CD4-positive, alpha-beta T cell treated with Interferon gamma for 1 hour (primary cell): ENCODE measurements at regions not wholly inside any gene's neighbourhood (a gene's known extent, or its start where the extent isn't known, plus 50 kb on each side); places are given as distances from the start of the nearest gene placed in this dataset.

Source experiments
- DNase-seq: peaks from one replicate; pipeline ENCODE4 v3.0.0-alpha.2; 2020

DNA sequence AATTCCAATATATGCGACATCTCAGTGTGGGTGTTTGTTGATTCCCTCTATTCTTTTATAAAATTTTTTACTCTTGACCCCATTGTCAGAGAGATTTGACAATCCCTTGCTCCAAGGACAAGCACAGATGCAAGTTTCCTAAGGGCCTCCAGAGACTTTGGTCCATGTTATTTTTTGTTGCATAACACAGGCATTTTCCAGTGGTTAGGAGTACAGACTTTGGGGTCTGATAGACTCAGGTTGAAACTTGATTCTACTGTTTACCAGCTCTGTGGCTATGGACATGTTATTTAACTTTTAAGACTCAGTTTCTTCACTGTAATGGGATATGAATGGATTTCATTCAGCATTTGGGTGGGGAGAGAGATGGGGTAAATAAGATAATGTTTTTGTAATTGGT, 361.3 kb downstream of the ENC1 start:
- DNase-seq = no peak

DNA sequence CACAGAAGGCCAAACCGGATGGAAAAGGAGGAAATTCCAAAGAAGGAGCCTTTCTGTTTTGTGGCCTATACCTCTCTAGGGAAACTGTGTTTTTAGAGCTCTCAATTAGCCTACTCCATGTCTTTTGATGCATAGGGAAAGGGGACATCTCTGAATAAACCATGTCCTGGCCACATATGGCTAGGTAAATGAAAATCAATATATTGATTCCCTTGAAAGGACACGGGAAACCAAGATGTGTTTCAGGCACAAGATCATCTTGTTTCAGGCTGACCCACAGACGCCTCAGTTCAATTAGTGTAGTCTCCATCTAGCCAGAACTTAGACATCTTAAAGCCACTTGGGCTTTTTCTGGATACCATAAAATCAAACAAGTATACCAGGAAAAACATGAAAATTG, 363.1 kb downstream of the ENC1 start:
- DNase-seq = no peak

DNA sequence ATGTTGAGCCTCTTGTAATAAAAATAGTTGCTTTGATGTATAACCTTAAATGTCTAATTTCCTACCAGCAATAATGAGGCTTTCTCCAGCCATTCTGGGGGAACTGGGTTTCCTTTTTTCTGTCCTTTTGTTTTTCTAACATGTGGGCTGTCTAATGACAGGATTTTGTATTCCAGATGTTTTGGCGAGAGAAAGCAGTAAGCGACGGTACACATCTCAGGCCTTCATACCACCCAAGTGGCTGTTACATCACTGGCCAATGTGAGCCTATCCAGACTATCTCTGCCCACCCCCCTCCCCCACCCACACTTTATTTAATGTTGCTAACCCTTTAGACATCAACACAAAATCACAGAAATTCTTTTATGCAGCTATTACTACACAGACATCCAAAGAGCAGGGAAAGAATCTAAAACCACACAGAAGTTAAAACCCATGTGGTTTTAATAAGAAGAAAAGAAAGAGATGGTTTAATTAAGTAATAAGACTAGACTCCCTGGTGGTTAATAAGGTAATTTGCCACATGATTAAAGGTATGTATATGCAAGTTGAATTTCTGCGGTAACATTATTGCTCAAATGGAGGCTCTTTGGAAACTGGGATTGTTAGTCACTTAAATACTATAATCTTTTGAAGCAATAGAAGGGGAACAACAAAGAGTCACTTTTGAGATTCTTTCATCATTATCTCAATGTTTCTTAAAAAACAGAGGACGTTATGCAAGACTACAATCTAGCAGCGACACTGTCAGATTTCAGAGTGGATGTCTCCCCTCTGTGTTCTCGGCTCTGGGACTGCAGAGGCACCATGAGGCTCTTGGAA, 365.1 kb downstream of the ENC1 start:
- no peak for DNase-seq

- no peak for DNase-seq
Measured at GRCh38 chr5:74274326-74274725, 366.2 kb downstream of the ENC1 start.

DNA sequence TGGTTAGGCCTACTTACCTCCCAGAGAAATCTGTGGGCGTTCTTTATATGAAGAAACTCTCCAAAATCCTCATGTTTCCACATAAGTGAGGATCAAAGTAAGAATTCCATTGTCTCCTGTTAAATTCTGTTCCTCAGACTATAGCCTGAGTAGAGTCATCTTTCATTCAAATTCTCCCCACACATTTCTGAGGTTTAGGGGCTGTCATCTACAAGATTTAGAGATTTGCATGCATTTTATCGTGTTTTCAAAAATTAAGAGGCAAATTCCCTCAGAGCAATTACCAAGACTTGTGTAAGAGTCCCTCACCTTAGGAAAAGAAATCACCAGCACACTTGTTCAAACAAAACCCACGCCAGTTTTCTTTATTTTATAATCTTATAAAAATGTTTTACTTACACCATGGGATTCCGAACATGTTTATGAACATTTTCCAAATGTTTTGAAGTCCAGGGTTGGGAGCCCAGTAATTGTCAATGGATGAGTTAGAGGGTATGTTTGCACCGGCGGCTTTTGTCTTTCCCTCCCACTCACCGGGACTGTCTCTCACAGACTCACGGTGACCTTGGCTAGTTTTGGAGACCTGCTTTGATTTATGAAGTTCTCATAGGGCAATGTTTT, 367.6 kb downstream of the ENC1 start:
- no peak for DNase-seq

GRCh38 chr5:74272024-74272775, 368.3 kb downstream of the ENC1 start:
- DNase-seq = no peak

GRCh38 chr5:74268297-74268696, 372.2 kb downstream of the ENC1 start:
- DNase-seq = no peak

- DNase-seq = no peak
Measured at GRCh38 chr5:74266836-74267235, 373.7 kb downstream of the ENC1 start.

- DNase-seq = no peak
Measured at GRCh38 chr5:74266132-74266531, 374.4 kb downstream of the ENC1 start.

DNA sequence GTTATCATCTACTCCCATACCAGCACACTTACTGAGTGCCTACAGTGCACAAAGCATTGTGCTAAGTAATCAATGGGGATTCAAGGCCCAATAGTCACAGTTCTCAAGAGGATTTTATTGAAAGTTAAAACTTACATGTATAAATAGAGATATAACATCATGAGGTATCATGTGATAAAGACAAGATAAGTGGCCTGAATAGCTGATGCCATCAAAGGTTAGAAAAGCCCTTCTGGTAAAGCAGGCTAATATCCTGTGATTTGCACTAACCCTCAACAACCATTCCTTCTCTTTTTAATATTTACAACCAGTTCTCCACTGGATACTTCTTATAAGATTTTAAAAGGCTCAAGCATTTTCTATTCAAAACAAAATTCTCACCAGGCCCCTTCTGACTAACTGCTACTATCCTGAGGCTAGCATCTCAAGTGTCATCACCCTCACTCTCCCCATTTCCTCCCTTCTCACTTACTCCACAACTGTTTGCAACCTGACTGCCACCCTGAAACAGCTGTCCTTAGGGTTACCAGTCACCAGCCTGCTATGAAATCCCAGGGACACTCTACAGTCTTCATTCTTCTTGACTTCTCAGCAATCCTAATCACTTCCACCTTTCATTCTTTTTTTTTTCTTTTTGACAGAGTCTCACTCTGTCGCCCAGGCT, 377.9 kb downstream of the ENC1 start:
- DNase-seq = no peak

DNA sequence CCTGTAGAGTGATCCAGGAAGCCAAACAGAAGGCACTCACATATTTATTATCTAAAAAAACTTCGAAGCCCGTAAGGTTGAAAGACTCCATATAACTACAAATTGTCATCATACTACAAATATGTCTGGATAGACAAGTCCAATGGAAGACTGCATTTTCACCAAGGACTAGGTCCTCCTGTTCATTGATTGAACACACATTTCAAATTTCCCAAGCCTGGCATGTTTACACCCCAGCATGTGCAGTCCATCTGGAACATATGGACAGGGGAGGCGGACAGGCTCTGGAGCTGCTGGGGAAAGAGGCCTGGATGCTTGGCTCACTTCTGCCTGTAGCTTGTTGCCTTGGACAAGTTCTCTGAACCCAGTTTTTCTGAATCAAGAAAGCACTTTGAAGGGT, 378.7 kb downstream of the ENC1 start:
- DNase-seq = no peak

GRCh38 chr5:74261421-74261820, 379.1 kb downstream of the ENC1 start:
- no peak for DNase-seq

DNA sequence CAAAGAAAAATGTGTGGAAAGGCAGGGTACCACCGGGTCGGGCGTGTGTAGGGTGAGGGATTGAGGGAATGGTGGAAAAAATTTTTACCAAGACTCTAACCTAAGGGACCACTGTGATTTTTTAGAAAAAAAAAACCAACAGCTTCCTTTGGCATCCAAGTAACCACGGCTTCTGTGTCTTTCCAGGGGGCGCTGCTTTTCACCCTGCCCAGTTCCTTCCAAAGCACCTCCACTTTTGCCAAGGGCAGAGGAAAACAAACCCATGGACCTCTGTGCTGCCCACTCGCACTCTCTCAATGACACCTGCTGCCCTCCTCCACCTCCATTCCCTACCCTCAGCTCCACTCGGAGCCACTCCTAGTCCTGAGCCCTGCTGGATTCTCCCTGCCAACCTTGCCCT, 381.0 kb downstream of the ENC1 start:
- no peak for DNase-seq

DNA sequence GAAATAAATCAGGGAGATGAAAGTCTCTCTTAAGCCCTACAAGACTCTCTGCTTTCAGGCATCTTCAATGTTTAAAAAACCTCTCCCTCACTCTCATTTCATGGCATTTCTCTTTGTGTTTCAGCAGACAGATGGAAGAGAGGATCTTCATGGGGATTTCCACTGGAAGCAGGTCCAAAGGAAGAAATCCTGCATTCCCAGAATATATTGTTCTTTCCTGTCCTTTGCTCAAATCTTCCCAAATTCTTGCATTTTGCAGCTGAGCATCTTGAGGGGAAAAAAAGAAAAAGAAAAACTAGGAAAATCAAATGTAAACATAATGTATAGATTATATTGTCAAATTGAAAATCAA, 382.2 kb downstream of the ENC1 start:
- no peak for DNase-seq

- DNase-seq = no peak
Measured at GRCh38 chr5:74257645-74258313, 382.7 kb downstream of the ENC1 start.

- DNase-seq = no peak
Measured at GRCh38 chr5:74257060-74257527, 383.4 kb downstream of the ENC1 start.

GRCh38 chr5:74255692-74256392, 384.7 kb downstream of the ENC1 start:
- no peak for DNase-seq

DNA sequence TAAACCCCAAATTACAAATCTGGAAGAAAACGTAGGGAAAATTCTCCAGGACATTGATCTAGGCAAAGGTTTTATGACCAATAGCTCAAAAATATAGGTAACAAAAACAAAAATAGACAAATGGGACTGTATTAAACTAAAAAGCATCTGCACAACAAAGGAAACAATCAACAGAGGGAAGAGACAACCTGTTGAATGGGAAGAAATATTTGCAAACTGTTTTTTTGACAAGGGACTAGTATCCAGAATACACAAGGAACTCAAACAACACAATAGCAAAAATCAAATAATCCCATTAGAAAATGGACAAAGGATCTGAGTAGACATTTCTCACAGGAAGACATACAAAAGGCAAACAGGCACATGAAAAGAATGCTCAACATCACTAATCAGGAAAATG, 386.3 kb downstream of the ENC1 start:
- no peak for DNase-seq

DNA sequence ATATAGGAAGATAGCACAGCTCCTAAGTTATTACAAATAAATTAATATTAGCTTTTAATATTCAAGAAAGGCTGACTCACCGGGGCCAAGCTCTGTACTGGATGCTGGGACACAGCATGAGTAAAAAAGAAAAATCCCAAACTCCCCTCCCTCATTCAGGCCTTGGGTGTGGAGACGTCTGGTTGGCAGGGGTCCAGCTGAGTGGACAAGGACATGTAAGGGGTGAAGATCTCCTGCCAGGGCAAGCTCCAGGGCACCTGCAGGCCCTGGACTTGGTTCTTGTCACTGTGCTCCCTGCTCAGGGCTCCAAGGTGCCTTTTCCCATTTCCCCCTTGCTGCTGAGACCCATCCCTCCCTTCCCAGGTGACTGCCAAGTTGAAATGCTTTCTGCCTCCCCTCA, 388.5 kb downstream of the ENC1 start:
- DNase-seq = no peak

DNA sequence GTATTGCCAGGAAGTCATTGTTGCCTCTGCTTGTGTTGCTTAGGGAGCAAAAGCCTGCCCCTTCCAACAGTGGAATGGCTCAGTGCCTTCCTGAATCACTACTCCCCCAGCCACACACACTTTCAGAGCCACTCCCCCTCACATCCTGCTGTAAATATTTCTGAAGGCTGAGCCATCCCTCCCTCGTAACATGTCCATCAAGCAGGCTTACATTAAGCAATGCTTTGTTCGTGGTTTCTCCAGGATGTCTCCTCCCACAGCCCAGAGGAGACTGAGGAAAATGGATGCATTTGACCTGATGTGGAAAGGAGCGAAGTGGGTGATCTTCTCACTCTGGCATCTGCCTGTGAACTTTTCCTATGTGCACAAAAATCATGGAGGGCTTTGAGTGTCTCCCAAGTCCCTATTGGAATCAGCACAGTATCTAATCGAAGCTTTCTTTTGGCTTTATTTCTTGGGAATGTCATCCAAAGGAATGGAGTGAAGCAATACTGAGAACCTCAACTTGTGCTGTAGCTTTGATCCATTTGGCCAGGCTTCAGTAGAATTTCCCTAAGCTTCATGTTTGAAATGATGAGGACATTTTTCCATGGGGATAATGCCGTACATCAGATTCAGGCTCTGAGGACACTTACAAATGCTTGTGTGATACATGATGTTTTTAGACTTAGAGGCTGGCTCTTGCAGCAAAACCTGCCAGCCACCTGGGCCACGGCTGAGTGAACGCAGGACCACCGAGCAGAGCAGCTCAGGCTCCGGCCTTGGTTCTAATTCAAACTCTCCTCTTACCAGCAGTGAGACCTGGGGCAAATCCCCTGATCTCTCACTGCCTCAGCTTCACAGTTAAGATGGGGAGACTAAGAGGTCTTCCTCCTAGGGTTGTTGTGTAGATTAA, 389.1 kb downstream of the ENC1 start:
- DNase-seq = no peak
